ENCODE measurements at regions not wholly inside any gene's neighbourhood (a gene's known extent, or its start where the extent isn't known, plus 50 kb on each side); places are given as distances from the start of the nearest gene placed in this dataset.

GRCh38 chr4:129970801-129971200 is 874.8 kb downstream of the C4orf33 start:
- Histone ChIP-seq H2BK120ac (ENCODE audit: low read depth, low read length) (no peak overlapping the region), H3K9ac (ENCODE audit: low read length) (no peak overlapping the region), H3K27me3 (ENCODE audit: insufficient read depth, low read length, poor library complexity) (no peaks in the 10 kb centered on the region), H3K27ac (ENCODE audit: low read depth, low read length) (no peak overlapping the region), H3K4ac (ENCODE audit: low read depth, low read length) (no peak overlapping the region), H4K8ac (ENCODE audit: low read depth, low read length) (no peak overlapping the region), H3K36me3 (ENCODE audit: control insufficient read depth, insufficient read depth, low read length) (no peaks in the 10 kb centered on the region), H3K79me2 (ENCODE audit: control insufficient read depth, insufficient read depth, low read length) (no peaks in the 10 kb centered on the region), H3K4me1 (ENCODE audit: control insufficient read depth, low read depth, low read length) (no peaks in the 10 kb centered on the region), H2AK5ac (ENCODE audit: low read length) (no peak overlapping the region), H2BK5ac (ENCODE audit: low read length) (no peak overlapping the region), H3K23ac (ENCODE audit: low read length) (no peak overlapping the region), H3K4me2 (ENCODE audit: low read length) (no peak overlapping the region), H3K56ac (ENCODE audit: low read length) (no peak overlapping the region), H3K4me3 (ENCODE audit: low read length) (no peak overlapping the region), H3K79me1 (ENCODE audit: low read length) (no peaks in the 10 kb centered on the region), H4K5ac (ENCODE audit: low read length) (no peak overlapping the region), H2BK15ac (replicated peaks; ENCODE audit: low read depth) (no peak overlapping the region), H3K18ac (ENCODE audit: low read length) (no peak overlapping the region)
- DNase-seq = no peak
- WGBS (ENCODE audit: extremely low coverage, insufficient coverage, low lambda C conversion rate) = no CpG with 5 or more reads among the region's 3 CpGs

DNA sequence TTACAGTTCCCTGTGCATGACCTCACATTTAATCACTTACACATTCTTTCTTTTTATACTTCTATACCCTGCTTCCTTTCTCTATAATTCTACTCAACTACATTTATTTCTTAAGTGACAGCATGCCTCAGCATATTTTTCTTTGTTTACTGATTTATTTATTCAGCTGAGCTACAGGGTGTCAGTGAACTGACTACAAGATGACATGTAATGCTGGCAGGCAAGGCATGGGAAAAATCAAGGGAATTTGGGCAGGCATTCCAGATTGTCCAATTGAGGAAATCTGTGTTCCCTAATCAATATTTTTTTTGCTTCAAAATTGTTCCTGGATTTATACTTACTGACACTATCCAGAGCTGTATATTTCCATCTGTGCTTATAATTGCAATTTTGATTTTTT is 875.5 kb downstream of the C4orf33 start:
- no peak overlapping the region for H3K4me2 ChIP-seq (ENCODE audit: low read length)
- H4K5ac ChIP-seq (ENCODE audit: low read length) = no peak overlapping the region
- H3K27ac ChIP-seq (ENCODE audit: low read depth, low read length) = no peak overlapping the region
- H2BK5ac ChIP-seq (ENCODE audit: low read length) = no peak overlapping the region
- no peak overlapping the region for H2BK120ac ChIP-seq (ENCODE audit: low read depth, low read length)
- H3K23ac ChIP-seq (ENCODE audit: low read length) = no peak overlapping the region
- no peaks in the 10 kb centered on the region for H3K79me2 ChIP-seq (ENCODE audit: control insufficient read depth, insufficient read depth, low read length)
- no peak overlapping the region for H2BK15ac ChIP-seq (replicated peaks; ENCODE audit: low read depth)
- no peak for DNase-seq
- no peak overlapping the region for H3K4me3 ChIP-seq (ENCODE audit: low read length)
- no peak overlapping the region for H4K8ac ChIP-seq (ENCODE audit: low read depth, low read length)
- no peak overlapping the region for H2AK5ac ChIP-seq (ENCODE audit: low read length)
- H3K4ac ChIP-seq (ENCODE audit: low read depth, low read length) = no peak overlapping the region
- H3K4me1 ChIP-seq (ENCODE audit: control insufficient read depth, low read depth, low read length) = no peaks in the 10 kb centered on the region
- H3K27me3 ChIP-seq (ENCODE audit: insufficient read depth, low read length, poor library complexity) = no peaks in the 10 kb centered on the region
- H3K9ac ChIP-seq (ENCODE audit: low read length) = no peak overlapping the region
- H3K56ac ChIP-seq (ENCODE audit: low read length) = no peak overlapping the region
- no peak overlapping the region for H3K18ac ChIP-seq (ENCODE audit: low read length)
- no peaks in the 10 kb centered on the region for H3K36me3 ChIP-seq (ENCODE audit: control insufficient read depth, insufficient read depth, low read length)
- H3K79me1 ChIP-seq (ENCODE audit: low read length) = no peaks in the 10 kb centered on the region

GRCh38 chr4:129972257-129972656 is 876.3 kb downstream of the C4orf33 start:
- H3K79me2 ChIP-seq (ENCODE audit: control insufficient read depth, insufficient read depth, low read length) = no peaks in the 10 kb centered on the region
- no peak overlapping the region for H3K4me2 ChIP-seq (ENCODE audit: low read length)
- H3K36me3 ChIP-seq (ENCODE audit: control insufficient read depth, insufficient read depth, low read length) = no peaks in the 10 kb centered on the region
- DNase-seq = peak; percentile 68
- H3K4ac ChIP-seq (ENCODE audit: low read depth, low read length) = no peak overlapping the region
- no peak overlapping the region for H4K5ac ChIP-seq (ENCODE audit: low read length)
- H3K18ac ChIP-seq (ENCODE audit: low read length) = no peak overlapping the region
- H3K56ac ChIP-seq (ENCODE audit: low read length) = no peak overlapping the region
- H2BK120ac ChIP-seq (ENCODE audit: low read depth, low read length) = no peak overlapping the region
- no peak overlapping the region for H2BK5ac ChIP-seq (ENCODE audit: low read length)
- no peak overlapping the region for H3K4me3 ChIP-seq (ENCODE audit: low read length)
- no peak overlapping the region for H3K27ac ChIP-seq (ENCODE audit: low read depth, low read length)
- no peak overlapping the region for H4K8ac ChIP-seq (ENCODE audit: low read depth, low read length)
- no peak overlapping the region for H3K23ac ChIP-seq (ENCODE audit: low read length)
- H3K9ac ChIP-seq (ENCODE audit: low read length) = no peak overlapping the region
- no peaks in the 10 kb centered on the region for H3K79me1 ChIP-seq (ENCODE audit: low read length)
- no peaks in the 10 kb centered on the region for H3K27me3 ChIP-seq (ENCODE audit: insufficient read depth, low read length, poor library complexity)
- no peaks in the 10 kb centered on the region for H3K4me1 ChIP-seq (ENCODE audit: control insufficient read depth, low read depth, low read length)
- H2BK15ac ChIP-seq (replicated peaks; ENCODE audit: low read depth) = no peak overlapping the region
- H2AK5ac ChIP-seq (ENCODE audit: low read length) = no peak overlapping the region
- no CpG with 5 or more reads among the region's 1 CpG for WGBS (ENCODE audit: extremely low coverage, insufficient coverage, low lambda C conversion rate)

DNA sequence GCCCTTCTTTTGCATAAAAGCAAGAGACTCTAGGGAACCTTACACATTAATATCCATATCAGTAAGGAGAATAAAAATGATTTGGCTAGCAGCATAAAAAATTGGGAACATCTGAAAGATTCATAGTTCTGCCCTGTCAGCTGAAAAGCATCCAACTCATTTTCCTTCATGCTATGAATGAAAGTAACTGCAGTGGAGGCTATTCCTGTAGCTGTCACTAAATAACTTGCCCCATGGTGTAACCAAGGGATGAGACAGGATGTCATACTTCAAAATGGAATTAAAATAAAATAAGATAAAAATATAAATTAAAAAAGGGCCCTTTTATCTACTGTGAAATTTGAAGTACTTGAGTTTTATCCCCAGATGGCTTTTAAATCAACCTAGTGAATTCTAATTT is 878.8 kb downstream of the C4orf33 start:
- Histone ChIP-seq H3K79me1 (ENCODE audit: low read length) (no peaks in the 10 kb centered on the region), H2AK5ac (ENCODE audit: low read length) (no peak overlapping the region), H3K36me3 (ENCODE audit: control insufficient read depth, insufficient read depth, low read length) (no peaks in the 10 kb centered on the region), H3K9ac (ENCODE audit: low read length) (no peak overlapping the region), H4K8ac (ENCODE audit: low read depth, low read length) (no peak overlapping the region), H3K56ac (ENCODE audit: low read length) (no peak overlapping the region), H3K27ac (ENCODE audit: low read depth, low read length) (no peak overlapping the region), H3K4me2 (ENCODE audit: low read length) (no peak overlapping the region), H3K27me3 (ENCODE audit: insufficient read depth, low read length, poor library complexity) (no peaks in the 10 kb centered on the region), H2BK5ac (ENCODE audit: low read length) (no peak overlapping the region), H3K18ac (ENCODE audit: low read length) (no peak overlapping the region), H2BK120ac (ENCODE audit: low read depth, low read length) (no peak overlapping the region), H3K23ac (ENCODE audit: low read length) (no peak overlapping the region), H3K4ac (ENCODE audit: low read depth, low read length) (no peak overlapping the region), H2BK15ac (replicated peaks; ENCODE audit: low read depth) (no peak overlapping the region), H3K79me2 (ENCODE audit: control insufficient read depth, insufficient read depth, low read length) (no peaks in the 10 kb centered on the region), H3K4me3 (ENCODE audit: low read length) (no peak overlapping the region), H4K5ac (ENCODE audit: low read length) (no peak overlapping the region), H3K4me1 (ENCODE audit: control insufficient read depth, low read depth, low read length) (no peaks in the 10 kb centered on the region)
- DNase-seq = no peak

GRCh38 chr4:129978315-129978714 is 882.4 kb downstream of the C4orf33 start:
- Histone ChIP-seq H4K5ac (ENCODE audit: low read length) (no peak overlapping the region), H3K4me3 (ENCODE audit: low read length) (no peak overlapping the region), H2AK5ac (ENCODE audit: low read length) (no peak overlapping the region), H3K36me3 (ENCODE audit: control insufficient read depth, insufficient read depth, low read length) (no peaks in the 10 kb centered on the region), H2BK5ac (ENCODE audit: low read length) (no peak overlapping the region), H3K79me1 (ENCODE audit: low read length) (no peaks in the 10 kb centered on the region), H3K27ac (ENCODE audit: low read depth, low read length) (no peak overlapping the region), H3K79me2 (ENCODE audit: control insufficient read depth, insufficient read depth, low read length) (no peaks in the 10 kb centered on the region), H3K4me2 (ENCODE audit: low read length) (no peak overlapping the region), H3K27me3 (ENCODE audit: insufficient read depth, low read length, poor library complexity) (no peaks in the 10 kb centered on the region), H3K23ac (ENCODE audit: low read length) (no peak overlapping the region), H3K18ac (ENCODE audit: low read length) (no peak overlapping the region), H4K8ac (ENCODE audit: low read depth, low read length) (no peak overlapping the region), H3K56ac (ENCODE audit: low read length) (no peak overlapping the region), H3K9ac (ENCODE audit: low read length) (no peak overlapping the region), H2BK120ac (ENCODE audit: low read depth, low read length) (no peak overlapping the region), H3K4ac (ENCODE audit: low read depth, low read length) (no peak overlapping the region), H3K4me1 (ENCODE audit: control insufficient read depth, low read depth, low read length) (no peaks in the 10 kb centered on the region), H2BK15ac (replicated peaks; ENCODE audit: low read depth) (no peak overlapping the region)
- no CpG with 5 or more reads among the region's 4 CpGs for WGBS (ENCODE audit: extremely low coverage, insufficient coverage, low lambda C conversion rate)
- no peak for DNase-seq

DNA sequence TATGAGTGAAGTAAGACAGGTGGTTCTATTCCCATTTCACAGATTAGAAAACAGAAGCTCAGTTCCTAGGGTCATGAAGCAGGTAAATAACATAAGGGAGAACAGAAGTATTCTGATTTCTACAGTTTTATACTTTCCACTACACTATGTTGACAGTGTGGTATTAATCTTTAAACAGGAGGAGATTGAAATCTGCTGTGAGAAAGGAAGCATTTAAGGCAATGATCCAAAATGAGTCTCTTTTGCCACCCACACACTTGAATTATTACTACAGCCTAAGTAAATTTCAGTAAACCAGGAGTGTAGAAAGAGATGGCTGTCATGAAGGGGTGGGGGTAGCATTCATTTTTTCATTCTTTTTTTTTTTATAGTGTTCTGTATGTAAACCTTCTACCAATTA is 893.0 kb downstream of the C4orf33 start:
- no peak overlapping the region for H3K4me2 ChIP-seq (ENCODE audit: low read length)
- H3K4me1 ChIP-seq (ENCODE audit: control insufficient read depth, low read depth, low read length) = no peaks in the 10 kb centered on the region
- no peak for DNase-seq
- no peak overlapping the region for H2BK5ac ChIP-seq (ENCODE audit: low read length)
- no peak overlapping the region for H4K8ac ChIP-seq (ENCODE audit: low read depth, low read length)
- no peak overlapping the region for H3K18ac ChIP-seq (ENCODE audit: low read length)
- H3K27ac ChIP-seq (ENCODE audit: low read depth, low read length) = no peak overlapping the region
- H2BK15ac ChIP-seq (replicated peaks; ENCODE audit: low read depth) = no peak overlapping the region
- no peak overlapping the region for H3K4ac ChIP-seq (ENCODE audit: low read depth, low read length)
- H3K56ac ChIP-seq (ENCODE audit: low read length) = no peak overlapping the region
- no peak overlapping the region for H4K5ac ChIP-seq (ENCODE audit: low read length)
- no peak overlapping the region for H2AK5ac ChIP-seq (ENCODE audit: low read length)
- no peaks in the 10 kb centered on the region for H3K79me2 ChIP-seq (ENCODE audit: control insufficient read depth, insufficient read depth, low read length)
- no peaks in the 10 kb centered on the region for H3K79me1 ChIP-seq (ENCODE audit: low read length)
- H3K36me3 ChIP-seq (ENCODE audit: control insufficient read depth, insufficient read depth, low read length) = no peaks in the 10 kb centered on the region
- no peaks in the 10 kb centered on the region for H3K27me3 ChIP-seq (ENCODE audit: insufficient read depth, low read length, poor library complexity)
- no peak overlapping the region for H2BK120ac ChIP-seq (ENCODE audit: low read depth, low read length)
- no peak overlapping the region for H3K4me3 ChIP-seq (ENCODE audit: low read length)
- H3K23ac ChIP-seq (ENCODE audit: low read length) = no peak overlapping the region
- no peak overlapping the region for H3K9ac ChIP-seq (ENCODE audit: low read length)
